Mammary epithelial cell (primary cell): ENCODE measurements at regions not wholly inside any gene's neighbourhood (a gene's known extent, or its start where the extent isn't known, plus 50 kb on each side); places are given as distances from the start of the nearest gene placed in this dataset.

ENCODE experiments used
- EZH2 ChIP-seq: IDR thresholded peaks from 2 replicates; pipeline ENCODE4 v1.6.1; 2012; ENCODE audit warnings: low read length, inconsistent platforms, borderline replicate concordance
- TF ChIP-seq, protein P1 (sequence below), 2 donors: IDR thresholded peaks in 1 of 2; conservative IDR thresholded peaks in 1 of 2; 2 replicates each; pipeline ENCODE4 v1.5.1; 2011 to 2012; ENCODE audit warnings: inconsistent platforms in 2 of 2, low read length in 2 of 2, mild to moderate bottlenecking in 2 of 2, control low read depth in 1 of 2, low read depth in 1 of 2; ENCODE audit not compliant: insufficient read depth in 1 of 2; ENCODE audit errors: extremely low read depth in 1 of 2

DNA sequence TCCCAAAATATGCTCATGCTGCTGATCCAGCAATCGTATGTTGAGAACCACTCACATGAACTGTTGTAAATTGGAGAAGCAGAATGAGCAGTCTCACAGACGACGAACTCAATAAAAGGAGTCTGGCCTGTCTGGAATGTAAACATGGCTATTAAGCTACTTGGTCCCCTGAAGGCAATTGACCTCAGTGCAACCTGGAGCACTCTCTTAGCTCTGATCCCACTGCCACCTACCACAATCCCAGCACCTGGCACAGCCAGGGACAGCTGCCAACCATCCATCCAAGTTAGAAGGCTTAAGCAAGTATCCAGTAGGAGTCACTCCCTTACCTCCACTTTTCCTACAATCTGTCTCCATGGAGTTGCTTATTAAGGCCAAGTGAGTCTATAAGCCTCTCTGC lies 406.9 kb upstream of the CLEC14A start:
- no peak for TF ChIP-seq EZH2
- TF ChIP-seq, protein P1, sequence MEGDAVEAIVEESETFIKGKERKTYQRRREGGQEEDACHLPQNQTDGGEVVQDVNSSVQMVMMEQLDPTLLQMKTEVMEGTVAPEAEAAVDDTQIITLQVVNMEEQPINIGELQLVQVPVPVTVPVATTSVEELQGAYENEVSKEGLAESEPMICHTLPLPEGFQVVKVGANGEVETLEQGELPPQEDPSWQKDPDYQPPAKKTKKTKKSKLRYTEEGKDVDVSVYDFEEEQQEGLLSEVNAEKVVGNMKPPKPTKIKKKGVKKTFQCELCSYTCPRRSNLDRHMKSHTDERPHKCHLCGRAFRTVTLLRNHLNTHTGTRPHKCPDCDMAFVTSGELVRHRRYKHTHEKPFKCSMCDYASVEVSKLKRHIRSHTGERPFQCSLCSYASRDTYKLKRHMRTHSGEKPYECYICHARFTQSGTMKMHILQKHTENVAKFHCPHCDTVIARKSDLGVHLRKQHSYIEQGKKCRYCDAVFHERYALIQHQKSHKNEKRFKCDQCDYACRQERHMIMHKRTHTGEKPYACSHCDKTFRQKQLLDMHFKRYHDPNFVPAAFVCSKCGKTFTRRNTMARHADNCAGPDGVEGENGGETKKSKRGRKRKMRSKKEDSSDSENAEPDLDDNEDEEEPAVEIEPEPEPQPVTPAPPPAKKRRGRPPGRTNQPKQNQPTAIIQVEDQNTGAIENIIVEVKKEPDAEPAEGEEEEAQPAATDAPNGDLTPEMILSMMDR (conservative IDR thresholded peaks at IDR 0.05 in 1 of 2, IDR thresholded peaks at IDR 0.05 in 1 of 2; ENCODE audit: extremely low read depth in 1 of 2, insufficient read depth in 1 of 2, low read depth in 1 of 2, low read length in 2 of 2): no peak
